PC-3 (cell line): ENCODE measurements at regions not wholly inside any gene's neighbourhood (a gene's known extent, or its start where the extent isn't known, plus 50 kb on each side); places are given as distances from the start of the nearest gene placed in this dataset.
A peak's percentile ranks its signal among the peaks of the same experiment; 100 is the strongest.

Experiments
- ATAC-seq: fragments of 200-7000 bp; cut with Tn5 transposase; 2 replicates; pipeline ENCODE4 v1.9.1; 2020; ENCODE audit warnings: mild to moderate bottlenecking, moderate library complexity
- BruUV-seq: library from RNA; stranded (reverse); fragments of 400-500 nt; replicated peaks from 2 replicates; lab custom pipeline; 2021; lab: Mats Ljungman, UMichigan
- CTCF ChIA-PET: fragments of 300-600 bp; sonication (Branson Sonifier 250); formaldehyde crosslinking; loops from one replicate; lab custom pipeline; 2022; ENCODE audit warnings: antibody characterized with exemption; lab: Charles Lee
- POLR2A ChIA-PET: fragments of 300-600 bp; sonication (Branson Sonifier 250); formaldehyde crosslinking; loops from one replicate; lab custom pipeline; 2022; ENCODE audit warnings: antibody characterized with exemption; ENCODE audit not compliant: unreplicated experiment; lab: Charles Lee
- DNase-seq: peaks from one replicate; pipeline ENCODE4 v3.0.0-alpha.2; 2015
- H2AFZ ChIP-seq: fragments of 300-600 bp; sonication (generic); 2 replicates; pipeline ENCODE4 v1.6.0; 2016; ENCODE audit warnings: antibody characterized with exemption, low read length
- H3F3A ChIP-seq: fragments of 300-600 bp; sonication (generic); one replicate; pipeline ENCODE4 v1.6.0; 2017; ENCODE audit warnings: antibody characterized with exemption, low read length, control low read depth, mild to moderate bottlenecking; ENCODE audit not compliant: unreplicated experiment
- H3K27ac ChIP-seq: fragments of 300-600 bp; sonication (generic); 2 replicates; pipeline ENCODE4 v1.5.1; 2016; ENCODE audit warnings: mild to moderate bottlenecking, low read length
- H3K27me3 ChIP-seq: fragments of 300-600 bp; sonication (generic); 2 replicates; pipeline ENCODE4 v1.6.1; 2016; ENCODE audit warnings: low read length, mixed read lengths
- H3K36me3 ChIP-seq: fragments of 300-600 bp; sonication (generic); 2 replicates; pipeline ENCODE4 v1.6.1; 2016; ENCODE audit warnings: low read depth, mixed run types, low read length, mixed read lengths
- H3K4me1 ChIP-seq: fragments of 300-600 bp; sonication (generic); 2 replicates; pipeline ENCODE4 v1.5.1; 2016; ENCODE audit warnings: low read length; ENCODE audit not compliant: insufficient read depth
- H3K4me2 ChIP-seq: fragments of 300-600 bp; sonication (generic); 2 replicates; pipeline ENCODE4 v1.6.0; 2016; ENCODE audit warnings: low read length
- H3K4me3 ChIP-seq: fragments of 300-600 bp; sonication (generic); 2 replicates; pipeline ENCODE4 v1.5.1; 2016; ENCODE audit warnings: mild to moderate bottlenecking, low read length, mixed read lengths
- H3K79me2 ChIP-seq: fragments of 300-600 bp; sonication (generic); 2 replicates; pipeline ENCODE4 v1.6.1; 2017; ENCODE audit warnings: low read length, mixed read lengths
- H3K9ac ChIP-seq: fragments of 300-600 bp; sonication (generic); 2 replicates; pipeline ENCODE4 v1.6.0; 2016; ENCODE audit warnings: mild to moderate bottlenecking, low read length
- H3K9me2 ChIP-seq: fragments of 300-600 bp; sonication (generic); replicated peaks from 2 replicates; pipeline ENCODE4 v1.6.1; 2016; ENCODE audit warnings: mixed run types, low read length, mixed read lengths
- H3K9me3 ChIP-seq: fragments of 300-600 bp; sonication (generic); 2 replicates; pipeline ENCODE4 v1.6.1; 2016; ENCODE audit warnings: low read length, mixed read lengths
- H4K20me1 ChIP-seq: fragments of 300-600 bp; sonication (generic); 2 replicates; pipeline ENCODE4 v1.6.1; 2016; ENCODE audit warnings: low read length, mixed read lengths
- CTCF ChIP-seq: fragments of 300-600 bp; sonication (generic); conservative IDR thresholded peaks from 2 replicates; pipeline ENCODE4 v1.5.1; 2017; ENCODE audit warnings: antibody characterized with exemption, low read depth, mild to moderate bottlenecking, low read length
- EZH2 ChIP-seq: fragments of 300-600 bp; sonication (generic); IDR thresholded peaks from one replicate; pipeline ENCODE4 v1.6.1; 2017; ENCODE audit warnings: antibody characterized with exemption, mild to moderate bottlenecking, low read length; ENCODE audit not compliant: unreplicated experiment
- EZH2phosphoT487 ChIP-seq: fragments of 300-600 bp; sonication (generic); IDR thresholded peaks from 2 replicates; pipeline ENCODE4 v1.6.1; 2018; ENCODE audit warnings: mild to moderate bottlenecking, antibody characterized with exemption, low read length, borderline replicate concordance
- intact Hi-C: fragments of 100-400 bp; cut with micrococcal nuclease; formaldehyde crosslinking; loops from 2 replicates; pipeline ENCODE4 v1.9.0; 2023

GRCh38 chr4:56217343-56217890 is 169.9 kb downstream of the AASDH start:
- no peak overlapping the region for H3K4me2 ChIP-seq
- H4K20me1 ChIP-seq = no peaks in the 10 kb centered on the region
- ATAC-seq (no peak), DNase-seq (no peak)
- H3K79me2 ChIP-seq = no peaks in the 10 kb centered on the region
- H3K9ac ChIP-seq = no peak overlapping the region
- H3K9me2 ChIP-seq = no peaks in the 10 kb centered on the region
- no peaks in the 10 kb centered on the region for H3K9me3 ChIP-seq
- TF ChIP-seq CTCF = no peak
- no peak overlapping the region for H2AFZ ChIP-seq
- CTCF ChIA-PET = no interaction called here
- POLR2A ChIA-PET = no interaction called here
- H3F3A ChIP-seq = no peaks in the 10 kb centered on the region
- H3K4me1 ChIP-seq = peaks cover 9% of the 10 kb centered on the region
- H3K36me3 ChIP-seq = no peaks in the 10 kb centered on the region
- H3K4me3 ChIP-seq = no peak overlapping the region
- intact Hi-C loops = no loop called here
- H3K27ac ChIP-seq = no peak overlapping the region
- peaks cover 18% of the 10 kb centered on the region for H3K27me3 ChIP-seq
- BruUV-seq = no TSS peak

- intact Hi-C loops = no loop called here
- BruUV-seq = no TSS peak
- ChIA-PET POLR2A (no interaction called here), CTCF (no interaction called here)
- H2AFZ ChIP-seq = peak overlapping the region; percentile 22; the same call in 1 of the 2 replicates
- peaks cover 9% of the 10 kb centered on the region for H3K4me1 ChIP-seq
- H3K27ac ChIP-seq = no peak overlapping the region
- TF ChIP-seq CTCF (no peak), EZH2 (no peak), EZH2phosphoT487 (no peak)
- H3K27me3 ChIP-seq = peaks cover 14% of the 10 kb centered on the region
- H3F3A ChIP-seq = no peaks in the 10 kb centered on the region
- no peaks in the 10 kb centered on the region for H3K9me2 ChIP-seq
- no peaks in the 10 kb centered on the region for H4K20me1 ChIP-seq
- H3K9me3 ChIP-seq = no peaks in the 10 kb centered on the region
- DNase-seq (peak; percentile 72), ATAC-seq (peak; percentile 92)
- H3K36me3 ChIP-seq = no peaks in the 10 kb centered on the region
- no peak overlapping the region for H3K4me3 ChIP-seq
- H3K4me2 ChIP-seq = peak overlapping the region; percentile 38
- H3K79me2 ChIP-seq = no peaks in the 10 kb centered on the region
- no peak overlapping the region for H3K9ac ChIP-seq
These were observed 171.4 kb downstream of the AASDH start for GRCh38 chr4:56215901-56216300.

- Histone ChIP-seq H3K9me2 (no peaks in the 10 kb centered on the region), H3K4me1 (peaks cover 9% of the 10 kb centered on the region), H3F3A (no peaks in the 10 kb centered on the region), H3K36me3 (no peaks in the 10 kb centered on the region), H2AFZ (peak overlapping the region; percentile 22; the same call in 1 of the 2 replicates), H3K79me2 (no peaks in the 10 kb centered on the region), H3K9ac (no peak overlapping the region), H3K27ac (no peak overlapping the region), H3K4me3 (no peak overlapping the region), H4K20me1 (no peaks in the 10 kb centered on the region), H3K4me2 (peak overlapping the region; percentile 38), H3K27me3 (peaks cover 8% of the 10 kb centered on the region), H3K9me3 (no peaks in the 10 kb centered on the region)
- ATAC-seq (0 out of 2 replicates have a peak, but pooled peaks have one; percentile 35), DNase-seq (peak; percentile 35)
- TF ChIP-seq EZH2phosphoT487 = no peak
- TF ChIP-seq EZH2 = no peak
- no peak for TF ChIP-seq CTCF
- POLR2A ChIA-PET = no interaction called here
- BruUV-seq = no TSS peak
- intact Hi-C loops = no loop called here
- CTCF ChIA-PET = no interaction called here
These were observed 172.0 kb downstream of the AASDH start for GRCh38 chr4:56215141-56215783.
